HEK293 (cell line): ENCODE measurements at regions not wholly inside any gene's neighbourhood (a gene's known extent, or its start where the extent isn't known, plus 50 kb on each side); places are given as distances from the start of the nearest gene placed in this dataset.

Experiments
- CTCF ChIA-PET: fragments of 350-600 bp; formaldehyde crosslinking; extraction: SDS; loops from one replicate; lab custom pipeline; 2021; ENCODE audit warnings: antibody characterized with exemption; lab: Yijun Ruan, JAX
- POLR2A ChIA-PET: fragments of 300-600 bp; formaldehyde crosslinking; extraction: SDS; loops from one replicate; lab custom pipeline; 2020; ENCODE audit warnings: antibody characterized with exemption, inconsistent platforms; lab: Yijun Ruan, JAX
- H3K27ac ChIP-seq: fragments of 200-500 bp; sonication (Bioruptor generic); 2 replicates; pipeline ENCODE4 v1.5.1; 2014; ENCODE audit warnings: low read depth, low read length, control low read depth, inconsistent platforms; ENCODE audit errors: extremely low read depth
- H3K36me3 ChIP-seq, 2 experiments: fragments of 200-500 bp in 1 of 2; sonication (Bioruptor generic) in 1 of 2; 1 replicate in 1 of 2; 2 replicates in 1 of 2; pipeline ENCODE4 v1.5.1; 2014 to 2017; ENCODE audit warnings: inconsistent platforms in 2 of 2, low read length in 2 of 2; ENCODE audit not compliant: control insufficient read depth in 2 of 2, insufficient read depth in 1 of 2
- H3K4me1 ChIP-seq: fragments of 200-500 bp; sonication (Bioruptor generic); 2 replicates; pipeline ENCODE4 v1.5.1; 2014; ENCODE audit warnings: mild to moderate bottlenecking, low read length, inconsistent platforms; ENCODE audit not compliant: control insufficient read depth, insufficient read depth
- H3K4me3 ChIP-seq: 2 replicates; pipeline ENCODE4 v1.5.1; 2011; ENCODE audit warnings: low read depth, mild to moderate bottlenecking, control low read depth, low read length, moderate library complexity
- H3K9me3 ChIP-seq: fragments of 200-500 bp; sonication (Bioruptor generic); 2 replicates; pipeline ENCODE4 v1.5.1; 2014; ENCODE audit warnings: low read depth, low read length, inconsistent platforms; ENCODE audit not compliant: control insufficient read depth, insufficient read depth
- GFI1B ChIP-seq: fragments of 450-650 bp; formaldehyde crosslinking; IDR thresholded peaks from 2 replicates; pipeline ENCODE4 v1.5.1; 2016; ENCODE audit warnings: missing biosample characterization, missing genetic modification characterization
- MZF1 ChIP-seq: fragments of 450-650 bp; formaldehyde crosslinking; IDR thresholded peaks from 2 replicates; pipeline ENCODE4 v1.5.1; 2017; ENCODE audit warnings: missing biosample characterization, missing genetic modification characterization, borderline replicate concordance
- OSR2 ChIP-seq: fragments of 450-650 bp; formaldehyde crosslinking; IDR thresholded peaks from 2 replicates; pipeline ENCODE4 v1.5.1; 2016; ENCODE audit warnings: missing biosample characterization, missing genetic modification characterization
- ZBTB17 ChIP-seq: fragments of 450-650 bp; formaldehyde crosslinking; IDR thresholded peaks from 2 replicates; pipeline ENCODE4 v1.5.1; 2016; ENCODE audit warnings: missing biosample characterization, missing genetic modification characterization
- ZBTB21 ChIP-seq: fragments of 450-650 bp; formaldehyde crosslinking; IDR thresholded peaks from 2 replicates; pipeline ENCODE4 v1.5.1; 2017; ENCODE audit warnings: missing biosample characterization, missing genetic modification characterization
- ZBTB48 ChIP-seq: fragments of 450-650 bp; formaldehyde crosslinking; IDR thresholded peaks from 2 replicates; pipeline ENCODE4 v1.5.1; 2016; ENCODE audit warnings: missing biosample characterization, missing genetic modification characterization
- ZBTB8A ChIP-seq: fragments of 450-650 bp; formaldehyde crosslinking; IDR thresholded peaks from 2 replicates; pipeline ENCODE4 v1.5.1; 2016; ENCODE audit warnings: missing biosample characterization, missing genetic modification characterization
- ZEB2 ChIP-seq: fragments of 450-650 bp; formaldehyde crosslinking; IDR thresholded peaks from 2 replicates; pipeline ENCODE4 v1.5.1; 2016; ENCODE audit warnings: missing biosample characterization, missing genetic modification characterization
- ZNF175 ChIP-seq: fragments of 450-650 bp; formaldehyde crosslinking; IDR thresholded peaks from 2 replicates; pipeline ENCODE4 v1.5.1; 2016; ENCODE audit warnings: missing biosample characterization, missing genetic modification characterization
- ZNF324 ChIP-seq: fragments of 450-650 bp; formaldehyde crosslinking; IDR thresholded peaks from 2 replicates; pipeline ENCODE4 v1.5.1; 2016; ENCODE audit warnings: missing biosample characterization, missing genetic modification characterization
- ZNF350 ChIP-seq: fragments of 450-650 bp; formaldehyde crosslinking; IDR thresholded peaks from 2 replicates; pipeline ENCODE4 v1.5.0; 2017; ENCODE audit warnings: missing biosample characterization, mild to moderate bottlenecking, missing genetic modification characterization
- ZNF518A ChIP-seq: fragments of 450-650 bp; formaldehyde crosslinking; conservative IDR thresholded peaks from 2 replicates; pipeline ENCODE4 v1.5.1; 2016; ENCODE audit warnings: low read depth, missing biosample characterization, missing genetic modification characterization
- ZNF600 ChIP-seq: fragments of 450-650 bp; formaldehyde crosslinking; IDR thresholded peaks from 2 replicates; pipeline ENCODE4 v1.5.1; 2016; ENCODE audit warnings: missing biosample characterization, missing genetic modification characterization
- ZNF660 ChIP-seq: fragments of 450-650 bp; IDR thresholded peaks from 2 replicates; pipeline ENCODE4 v1.5.1; 2018; ENCODE audit warnings: missing biosample characterization, mild to moderate bottlenecking, missing genetic modification characterization
- ZNF843 ChIP-seq: fragments of 450-650 bp; formaldehyde crosslinking; IDR thresholded peaks from 2 replicates; pipeline ENCODE4 v1.5.1; 2016; ENCODE audit warnings: missing biosample characterization, missing genetic modification characterization
- ZSCAN4 ChIP-seq: fragments of 450-650 bp; formaldehyde crosslinking; IDR thresholded peaks from 2 replicates; pipeline ENCODE4 v1.5.1; 2017; ENCODE audit warnings: missing biosample characterization, missing genetic modification characterization
- TF ChIP-seq, protein P1 (sequence below): fragments of 450-650 bp; formaldehyde crosslinking; IDR thresholded peaks from 2 replicates; pipeline ENCODE4 v1.5.1; 2016; ENCODE audit warnings: missing biosample characterization, missing genetic modification characterization
- TF ChIP-seq, protein P2 (sequence below): fragments of 450-650 bp; formaldehyde crosslinking; IDR thresholded peaks from 2 replicates; pipeline ENCODE4 v1.5.1; 2016; ENCODE audit warnings: missing biosample characterization, missing genetic modification characterization
- TF ChIP-seq, protein P3 (sequence below): fragments of 450-650 bp; formaldehyde crosslinking; IDR thresholded peaks from 2 replicates; pipeline ENCODE4 v1.5.1; 2016; ENCODE audit warnings: missing biosample characterization, missing genetic modification characterization

DNA sequence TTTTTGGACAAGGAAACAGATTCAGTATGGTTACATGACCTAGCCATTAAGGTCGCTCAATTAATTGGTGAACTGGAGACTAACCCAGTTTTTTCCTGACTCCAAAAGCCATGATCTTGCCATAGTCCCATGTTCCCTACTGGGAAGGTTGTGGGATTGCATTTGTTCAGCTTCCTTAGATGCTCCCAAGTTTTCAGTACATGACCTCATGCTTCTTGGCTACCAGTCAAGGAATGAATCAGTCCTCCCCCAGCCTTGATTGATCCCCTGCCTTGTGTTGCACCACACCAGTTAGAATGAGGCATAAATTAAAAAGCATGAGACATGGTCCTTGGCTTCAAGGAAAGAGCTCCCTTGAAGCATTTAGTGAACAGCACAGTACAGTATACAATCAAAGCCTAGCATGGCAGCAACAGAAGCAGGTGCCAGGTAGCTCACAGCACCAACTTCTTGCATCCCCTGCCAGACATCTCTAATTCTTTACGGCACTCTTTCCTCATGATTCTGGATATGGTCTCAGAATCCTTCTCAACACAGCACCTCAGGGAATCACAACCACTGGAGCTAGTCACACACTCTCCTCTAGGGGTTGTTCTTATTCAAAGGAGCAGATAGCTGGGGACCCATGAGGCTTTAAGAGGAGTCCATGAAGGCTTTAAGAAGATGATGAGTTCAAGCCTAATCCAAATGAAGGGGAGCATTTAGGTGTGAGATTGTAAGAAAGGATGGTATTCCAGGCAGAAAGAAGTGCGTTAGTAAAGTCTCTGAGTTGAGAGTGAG, 295.5 kb upstream of the CLINT1 start:
- no peak overlapping the region for H3K4me3 ChIP-seq
- no peaks in the 10 kb centered on the region for H3K4me1 ChIP-seq
- ChIA-PET POLR2A (interaction anchor here (0.6 kb wide), 1 partner anchor 91 kb away, joined by 3 read pairs; no protein-coding TSS in a partner anchor), CTCF (interaction anchor here (0.7 to 1.6 kb wide), 4 partner anchors 16 to 892 kb away, joined by 3 to 4 read pairs (median 4); no protein-coding TSS in a partner anchor)
- no peaks in the 10 kb centered on the region for H3K9me3 ChIP-seq
- no peak overlapping the region; the same call in 1 of the 2 replicates for H3K27ac ChIP-seq
- no peaks in the 10 kb centered on the region for H3K36me3 ChIP-seq
- TF ChIP-seq OSR2 (tag by site-specific recombination): peak; percentile 41; the same call in 1 of the 2 replicates
- TF ChIP-seq ZSCAN4 (tag by site-specific recombination): peak; percentile 45; the same call in 1 of the 2 replicates
- no peak for TF ChIP-seq ZBTB8A
- TF ChIP-seq, protein P1, sequence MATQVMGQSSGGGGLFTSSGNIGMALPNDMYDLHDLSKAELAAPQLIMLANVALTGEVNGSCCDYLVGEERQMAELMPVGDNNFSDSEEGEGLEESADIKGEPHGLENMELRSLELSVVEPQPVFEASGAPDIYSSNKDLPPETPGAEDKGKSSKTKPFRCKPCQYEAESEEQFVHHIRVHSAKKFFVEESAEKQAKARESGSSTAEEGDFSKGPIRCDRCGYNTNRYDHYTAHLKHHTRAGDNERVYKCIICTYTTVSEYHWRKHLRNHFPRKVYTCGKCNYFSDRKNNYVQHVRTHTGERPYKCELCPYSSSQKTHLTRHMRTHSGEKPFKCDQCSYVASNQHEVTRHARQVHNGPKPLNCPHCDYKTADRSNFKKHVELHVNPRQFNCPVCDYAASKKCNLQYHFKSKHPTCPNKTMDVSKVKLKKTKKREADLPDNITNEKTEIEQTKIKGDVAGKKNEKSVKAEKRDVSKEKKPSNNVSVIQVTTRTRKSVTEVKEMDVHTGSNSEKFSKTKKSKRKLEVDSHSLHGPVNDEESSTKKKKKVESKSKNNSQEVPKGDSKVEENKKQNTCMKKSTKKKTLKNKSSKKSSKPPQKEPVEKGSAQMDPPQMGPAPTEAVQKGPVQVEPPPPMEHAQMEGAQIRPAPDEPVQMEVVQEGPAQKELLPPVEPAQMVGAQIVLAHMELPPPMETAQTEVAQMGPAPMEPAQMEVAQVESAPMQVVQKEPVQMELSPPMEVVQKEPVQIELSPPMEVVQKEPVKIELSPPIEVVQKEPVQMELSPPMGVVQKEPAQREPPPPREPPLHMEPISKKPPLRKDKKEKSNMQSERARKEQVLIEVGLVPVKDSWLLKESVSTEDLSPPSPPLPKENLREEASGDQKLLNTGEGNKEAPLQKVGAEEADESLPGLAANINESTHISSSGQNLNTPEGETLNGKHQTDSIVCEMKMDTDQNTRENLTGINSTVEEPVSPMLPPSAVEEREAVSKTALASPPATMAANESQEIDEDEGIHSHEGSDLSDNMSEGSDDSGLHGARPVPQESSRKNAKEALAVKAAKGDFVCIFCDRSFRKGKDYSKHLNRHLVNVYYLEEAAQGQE (tag by site-specific recombination): no peak
- TF ChIP-seq ZNF843: peak; percentile 17; the same call in 1 of the 2 replicates
- peak; percentile 39; the same call in 1 of the 2 replicates for TF ChIP-seq ZBTB17 (tag by site-specific recombination)
- TF ChIP-seq, protein P2, sequence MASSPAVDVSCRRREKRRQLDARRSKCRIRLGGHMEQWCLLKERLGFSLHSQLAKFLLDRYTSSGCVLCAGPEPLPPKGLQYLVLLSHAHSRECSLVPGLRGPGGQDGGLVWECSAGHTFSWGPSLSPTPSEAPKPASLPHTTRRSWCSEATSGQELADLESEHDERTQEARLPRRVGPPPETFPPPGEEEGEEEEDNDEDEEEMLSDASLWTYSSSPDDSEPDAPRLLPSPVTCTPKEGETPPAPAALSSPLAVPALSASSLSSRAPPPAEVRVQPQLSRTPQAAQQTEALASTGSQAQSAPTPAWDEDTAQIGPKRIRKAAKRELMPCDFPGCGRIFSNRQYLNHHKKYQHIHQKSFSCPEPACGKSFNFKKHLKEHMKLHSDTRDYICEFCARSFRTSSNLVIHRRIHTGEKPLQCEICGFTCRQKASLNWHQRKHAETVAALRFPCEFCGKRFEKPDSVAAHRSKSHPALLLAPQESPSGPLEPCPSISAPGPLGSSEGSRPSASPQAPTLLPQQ (tag by site-specific recombination): peak; percentile 59; the same call in 1 of the 2 replicates
- TF ChIP-seq ZNF324 (tag by site-specific recombination): 0 out of 2 replicates have a peak, but pooled peaks have one; percentile 48
- TF ChIP-seq GFI1B (tag by site-specific recombination): peak; percentile 57; the same call in 1 of the 2 replicates
- no peak for TF ChIP-seq ZNF350 (tag by site-specific recombination)
- TF ChIP-seq, protein P3, sequence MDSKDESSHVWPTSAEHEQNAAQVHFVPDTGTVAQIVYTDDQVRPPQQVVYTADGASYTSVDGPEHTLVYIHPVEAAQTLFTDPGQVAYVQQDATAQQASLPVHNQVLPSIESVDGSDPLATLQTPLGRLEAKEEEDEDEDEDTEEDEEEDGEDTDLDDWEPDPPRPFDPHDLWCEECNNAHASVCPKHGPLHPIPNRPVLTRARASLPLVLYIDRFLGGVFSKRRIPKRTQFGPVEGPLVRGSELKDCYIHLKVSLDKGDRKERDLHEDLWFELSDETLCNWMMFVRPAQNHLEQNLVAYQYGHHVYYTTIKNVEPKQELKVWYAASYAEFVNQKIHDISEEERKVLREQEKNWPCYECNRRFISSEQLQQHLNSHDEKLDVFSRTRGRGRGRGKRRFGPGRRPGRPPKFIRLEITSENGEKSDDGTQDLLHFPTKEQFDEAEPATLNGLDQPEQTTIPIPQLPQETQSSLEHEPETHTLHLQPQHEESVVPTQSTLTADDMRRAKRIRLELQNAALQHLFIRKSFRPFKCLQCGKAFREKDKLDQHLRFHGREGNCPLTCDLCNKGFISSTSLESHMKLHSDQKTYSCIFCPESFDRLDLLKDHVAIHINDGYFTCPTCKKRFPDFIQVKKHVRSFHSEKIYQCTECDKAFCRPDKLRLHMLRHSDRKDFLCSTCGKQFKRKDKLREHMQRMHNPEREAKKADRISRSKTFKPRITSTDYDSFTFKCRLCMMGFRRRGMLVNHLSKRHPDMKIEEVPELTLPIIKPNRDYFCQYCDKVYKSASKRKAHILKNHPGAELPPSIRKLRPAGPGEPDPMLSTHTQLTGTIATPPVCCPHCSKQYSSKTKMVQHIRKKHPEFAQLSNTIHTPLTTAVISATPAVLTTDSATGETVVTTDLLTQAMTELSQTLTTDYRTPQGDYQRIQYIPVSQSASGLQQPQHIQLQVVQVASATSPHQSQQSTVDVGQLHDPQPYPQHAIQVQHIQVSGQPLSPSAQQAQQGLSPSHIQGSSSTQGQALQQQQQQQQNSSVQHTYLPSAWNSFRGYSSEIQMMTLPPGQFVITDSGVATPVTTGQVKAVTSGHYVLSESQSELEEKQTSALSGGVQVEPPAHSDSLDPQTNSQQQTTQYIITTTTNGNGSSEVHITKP (tag by site-specific recombination): 0 out of 2 replicates have a peak, but pooled peaks have one; percentile 18
- TF ChIP-seq ZNF660: peak; percentile 93
- peak; percentile 69; the same call in 1 of the 2 replicates for TF ChIP-seq ZBTB21 (tag by site-specific recombination)
- TF ChIP-seq ZNF175 (tag by site-specific recombination): no peak
- no peak for TF ChIP-seq ZBTB48
- peak; percentile 70; the same call in 1 of the 2 replicates for TF ChIP-seq ZEB2 (tag by site-specific recombination)
- peak; percentile 44; the same call in 1 of the 2 replicates for TF ChIP-seq MZF1 (tag by site-specific recombination)
- TF ChIP-seq ZNF518A: no peak; the same call in 1 of the 2 replicates
- TF ChIP-seq ZNF600 (tag by site-specific recombination): peak; percentile 67
